ENCODE measurements at regions not wholly inside any gene's neighbourhood (a gene's known extent, or its start where the extent isn't known, plus 50 kb on each side); places are given as distances from the start of the nearest gene placed in this dataset.

GRCh38 chr1:50261951-50262350 is 153.2 kb downstream of the ELAVL4 start:
- Histone ChIP-seq H3K4me3 (no peak overlapping the region), H3F3A (ENCODE audit: insufficient read depth) (peaks cover 15% of the 10 kb centered on the region; the same call in 1 of the 2 replicates), H3K36me3 (ENCODE audit: low read depth) (no peaks in the 10 kb centered on the region), H3K4me1 (ENCODE audit: insufficient read depth) (peaks cover 15% of the 10 kb centered on the region), H3K79me2 (ENCODE audit: insufficient read depth) (no peaks in the 10 kb centered on the region), H3K9ac (no peak overlapping the region), H3K27me3 (replicated peaks; ENCODE audit: insufficient read depth) (peaks cover 12% of the 10 kb centered on the region; the same call in 1 of the 2 replicates), H3K9me2 (ENCODE audit: insufficient read depth) (no peaks in the 10 kb centered on the region), H2AFZ (no peak overlapping the region), H3K9me3 (ENCODE audit: low read depth) (no peaks in the 10 kb centered on the region), H4K20me1 (ENCODE audit: insufficient read depth) (no peaks in the 10 kb centered on the region), H3K4me2 (ENCODE audit: unreplicated experiment) (no peak overlapping the region), H3K27ac (no peak overlapping the region)
- no peak for TF ChIP-seq EZH2 (IDR thresholded peaks at IDR 0.05; ENCODE audit: insufficient read depth, poor library complexity, severe bottlenecking)
- no peak for TF ChIP-seq EZH2phosphoT487 (IDR thresholded peaks at IDR 0.05; ENCODE audit: insufficient read depth, low read depth)
- in situ Hi-C loops (cut with MboI), result no loop called here
- DNase-seq, result no peak
- WGBS, 2 experiments (ENCODE audit: low coverage in 1 of 2, low lambda C conversion rate in 2 of 2, missing lambda C conversion rate in 2 of 2), result 67 to 76% methylated on average over 7 of the region's 7 CpGs

DNA sequence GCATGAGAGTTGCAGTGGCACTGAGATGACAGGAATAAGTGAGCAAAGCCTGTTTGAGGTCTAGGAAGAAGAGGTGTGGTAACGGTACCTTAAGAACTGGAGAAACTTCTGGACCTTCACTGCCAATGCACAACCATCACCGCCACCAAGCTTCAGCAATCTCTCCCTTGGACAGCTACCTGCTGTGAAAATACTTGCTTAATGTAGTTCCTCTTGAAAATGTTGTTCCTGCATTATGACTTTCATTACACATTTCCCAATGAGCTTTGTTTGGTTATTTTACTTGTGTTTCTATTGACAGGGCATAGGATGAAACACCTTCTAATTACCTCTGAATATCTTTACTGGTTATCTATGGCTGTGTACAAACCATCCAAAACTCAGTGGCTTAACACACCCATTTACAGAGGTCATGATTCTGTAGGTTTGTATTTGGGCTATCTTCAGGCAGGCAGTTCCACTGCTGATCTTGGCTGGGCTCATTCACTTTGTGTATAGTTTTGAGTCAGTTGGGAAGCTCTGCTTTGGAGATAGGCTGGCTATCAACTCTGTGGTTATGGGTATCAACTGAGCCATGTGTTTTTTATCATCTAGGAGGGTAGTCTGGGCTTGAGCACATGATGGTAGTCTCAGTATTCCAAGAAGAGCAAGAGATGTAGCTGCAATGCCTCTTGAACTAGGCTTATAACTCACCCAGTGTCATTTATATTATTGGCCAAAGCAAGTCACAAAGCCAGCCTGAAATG is 149.4 kb downstream of the ELAVL4 start:
- H3K9me3 ChIP-seq (ENCODE audit: low read depth), result no peaks in the 10 kb centered on the region
- in situ Hi-C loops (cut with MboI), result no loop called here
- no peaks in the 10 kb centered on the region for H4K20me1 ChIP-seq (ENCODE audit: insufficient read depth)
- H3K4me2 ChIP-seq (ENCODE audit: unreplicated experiment), result no peak overlapping the region
- H3K9me2 ChIP-seq (ENCODE audit: insufficient read depth), result no peaks in the 10 kb centered on the region
- no peaks in the 10 kb centered on the region for H3K4me1 ChIP-seq (ENCODE audit: insufficient read depth)
- no peak overlapping the region for H3K4me3 ChIP-seq
- no peak overlapping the region for H3K27ac ChIP-seq
- TF ChIP-seq EZH2 (IDR thresholded peaks at IDR 0.05; ENCODE audit: insufficient read depth, poor library complexity, severe bottlenecking) (no peak), EZH2phosphoT487 (IDR thresholded peaks at IDR 0.05; ENCODE audit: insufficient read depth, low read depth) (no peak)
- no peaks in the 10 kb centered on the region for H3K36me3 ChIP-seq (ENCODE audit: low read depth)
- H3K9ac ChIP-seq, result no peak overlapping the region
- H3K79me2 ChIP-seq (ENCODE audit: insufficient read depth), result no peaks in the 10 kb centered on the region
- no peaks in the 10 kb centered on the region for H3F3A ChIP-seq (ENCODE audit: insufficient read depth)
- 16 to 30% methylated on average over 2 of the region's 2 CpGs for WGBS, 2 experiments (ENCODE audit: low coverage in 1 of 2, low lambda C conversion rate in 2 of 2, missing lambda C conversion rate in 2 of 2)
- peak; percentile 12 for DNase-seq
- H3K27me3 ChIP-seq (replicated peaks; ENCODE audit: insufficient read depth), result peaks cover 12% of the 10 kb centered on the region
- no peak overlapping the region for H2AFZ ChIP-seq

DNA sequence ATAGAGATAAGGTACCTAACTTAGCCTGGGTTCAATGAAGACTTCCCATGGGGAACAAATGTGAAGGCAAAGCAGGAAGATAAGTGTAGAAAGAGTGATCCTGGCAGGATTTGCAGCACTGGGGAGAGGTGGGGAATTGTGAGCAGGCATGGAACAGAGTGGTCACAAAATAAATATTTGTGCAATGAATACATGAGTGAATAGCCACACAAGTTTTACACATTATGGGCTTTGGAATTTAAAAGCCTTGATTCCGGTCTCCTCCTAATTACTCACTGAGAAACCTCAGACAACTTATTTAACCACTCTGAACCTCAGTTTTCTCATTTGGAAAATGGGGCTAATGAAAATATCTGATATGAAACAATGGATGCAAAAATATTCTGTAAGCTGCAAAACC is 148.3 kb downstream of the ELAVL4 start:
- WGBS, 2 experiments (ENCODE audit: low coverage in 1 of 2, low lambda C conversion rate in 2 of 2, missing lambda C conversion rate in 2 of 2), result 14 to 17% methylated on average over 1 of the region's 1 CpG
- in situ Hi-C loops (cut with MboI), result no loop called here
- no peak overlapping the region for H3K4me2 ChIP-seq (ENCODE audit: unreplicated experiment)
- H3K36me3 ChIP-seq (ENCODE audit: low read depth), result no peaks in the 10 kb centered on the region
- no peaks in the 10 kb centered on the region for H3K79me2 ChIP-seq (ENCODE audit: insufficient read depth)
- H3K27ac ChIP-seq, result no peak overlapping the region
- H3K9me3 ChIP-seq (ENCODE audit: low read depth), result no peaks in the 10 kb centered on the region
- DNase-seq, result peak; percentile 20
- TF ChIP-seq EZH2 (IDR thresholded peaks at IDR 0.05; ENCODE audit: insufficient read depth, poor library complexity, severe bottlenecking) (no peak), EZH2phosphoT487 (IDR thresholded peaks at IDR 0.05; ENCODE audit: insufficient read depth, low read depth) (no peak)
- no peaks in the 10 kb centered on the region for H3F3A ChIP-seq (ENCODE audit: insufficient read depth)
- no peaks in the 10 kb centered on the region for H3K9me2 ChIP-seq (ENCODE audit: insufficient read depth)
- no peaks in the 10 kb centered on the region for H4K20me1 ChIP-seq (ENCODE audit: insufficient read depth)
- H3K9ac ChIP-seq, result no peak overlapping the region
- peaks cover 12% of the 10 kb centered on the region for H3K27me3 ChIP-seq (replicated peaks; ENCODE audit: insufficient read depth)
- no peaks in the 10 kb centered on the region for H3K4me1 ChIP-seq (ENCODE audit: insufficient read depth)
- no peak overlapping the region for H2AFZ ChIP-seq
- no peak overlapping the region for H3K4me3 ChIP-seq

Data from GM23248 (cell line).